Chondrocyte (in vitro differentiated cells): ENCODE measurements at regions not wholly inside any gene's neighbourhood (a gene's known extent, or its start where the extent isn't known, plus 50 kb on each side); places are given as distances from the start of the nearest gene placed in this dataset.

ENCODE experiments used
- DNase-seq: peaks from one replicate; pipeline ENCODE4 v3.0.0; 2021; ENCODE audit warnings: mixed read lengths, low spot score
- H3K27ac Mint-ChIP-seq: one replicate; pipeline ENCODE4 v1.8.0; 2021; ENCODE audit warnings: mild to moderate bottlenecking, moderate library complexity, mixed read lengths; ENCODE audit not compliant: unreplicated experiment
- H3K27me3 Mint-ChIP-seq: 2 replicates; pipeline ENCODE4 v1.8.0; 2021; ENCODE audit warnings: low read depth, mixed read lengths
- H3K36me3 Mint-ChIP-seq: 2 replicates; pipeline ENCODE4 v1.8.0; 2021; ENCODE audit warnings: low read depth, mixed read lengths
- H3K4me1 Mint-ChIP-seq: 2 replicates; pipeline ENCODE4 v1.8.0; 2021; ENCODE audit warnings: low read depth, mild to moderate bottlenecking, mixed read lengths
- H3K4me3 Mint-ChIP-seq: one replicate; pipeline ENCODE4 v1.8.0; 2021; ENCODE audit warnings: mild to moderate bottlenecking, moderate library complexity, mixed read lengths; ENCODE audit not compliant: unreplicated experiment
- H3K9me3 Mint-ChIP-seq: 2 replicates; pipeline ENCODE4 v1.8.0; 2021; ENCODE audit warnings: low read depth, mixed read lengths
- CTCF ChIP-seq: fragments of 200-600 bp; sonication (generic); IDR thresholded peaks from 2 replicates; pipeline ENCODE4 v1.5.0; 2021; ENCODE audit warnings: antibody characterized with exemption, mild to moderate bottlenecking, moderate library complexity

GRCh38 chr6:21332660-21333059 is 260.9 kb upstream of the SOX4 start:
- Mint-ChIP-seq H3K9me3 (peaks cover 5% of the 10 kb centered on the region), H3K27me3 (no peaks in the 10 kb centered on the region), H3K36me3 (peaks cover 3% of the 10 kb centered on the region), H3K4me3 (no peak overlapping the region), H3K27ac (no peak overlapping the region), H3K4me1 (no peaks in the 10 kb centered on the region)
- TF ChIP-seq CTCF, result no peak
- no peak for DNase-seq

GRCh38 chr6:21333715-21334114 is 259.8 kb upstream of the SOX4 start:
- no peak for DNase-seq
- TF ChIP-seq CTCF, result no peak
- Mint-ChIP-seq H3K4me3 (no peak overlapping the region), H3K9me3 (peaks cover 5% of the 10 kb centered on the region), H3K4me1 (no peaks in the 10 kb centered on the region), H3K27ac (no peak overlapping the region), H3K27me3 (no peaks in the 10 kb centered on the region), H3K36me3 (peaks cover 3% of the 10 kb centered on the region)

- no peak overlapping the region for H3K4me3 Mint-ChIP-seq
- no peaks in the 10 kb centered on the region for H3K4me1 Mint-ChIP-seq
- peaks cover 5% of the 10 kb centered on the region for H3K9me3 Mint-ChIP-seq
- peaks cover 3% of the 10 kb centered on the region for H3K36me3 Mint-ChIP-seq
- H3K27ac Mint-ChIP-seq, result no peak overlapping the region
- DNase-seq, result no peak
- no peak for TF ChIP-seq CTCF
- no peaks in the 10 kb centered on the region for H3K27me3 Mint-ChIP-seq
These were observed 258.9 kb upstream of the SOX4 start for GRCh38 chr6:21334651-21335050.

GRCh38 chr6:21335591-21335990 is 258.0 kb upstream of the SOX4 start:
- Mint-ChIP-seq H3K9me3 (peaks cover 5% of the 10 kb centered on the region), H3K27ac (peak overlapping the region; percentile 17), H3K4me3 (no peak overlapping the region), H3K4me1 (no peaks in the 10 kb centered on the region), H3K27me3 (no peaks in the 10 kb centered on the region), H3K36me3 (peaks cover 3% of the 10 kb centered on the region)
- no peak for TF ChIP-seq CTCF
- no peak for DNase-seq

- H3K36me3 Mint-ChIP-seq, result peaks cover 3% of the 10 kb centered on the region
- no peak for TF ChIP-seq CTCF
- H3K4me1 Mint-ChIP-seq, result no peaks in the 10 kb centered on the region
- no peak overlapping the region for H3K4me3 Mint-ChIP-seq
- no peaks in the 10 kb centered on the region for H3K27me3 Mint-ChIP-seq
- H3K27ac Mint-ChIP-seq, result no peak overlapping the region
- peaks cover 5% of the 10 kb centered on the region for H3K9me3 Mint-ChIP-seq
- DNase-seq, result no peak
These were observed 256.3 kb upstream of the SOX4 start for GRCh38 chr6:21337263-21337662.
